ENCODE measurements at regions not wholly inside any gene's neighbourhood (a gene's known extent, or its start where the extent isn't known, plus 50 kb on each side); places are given as distances from the start of the nearest gene placed in this dataset.

DNA sequence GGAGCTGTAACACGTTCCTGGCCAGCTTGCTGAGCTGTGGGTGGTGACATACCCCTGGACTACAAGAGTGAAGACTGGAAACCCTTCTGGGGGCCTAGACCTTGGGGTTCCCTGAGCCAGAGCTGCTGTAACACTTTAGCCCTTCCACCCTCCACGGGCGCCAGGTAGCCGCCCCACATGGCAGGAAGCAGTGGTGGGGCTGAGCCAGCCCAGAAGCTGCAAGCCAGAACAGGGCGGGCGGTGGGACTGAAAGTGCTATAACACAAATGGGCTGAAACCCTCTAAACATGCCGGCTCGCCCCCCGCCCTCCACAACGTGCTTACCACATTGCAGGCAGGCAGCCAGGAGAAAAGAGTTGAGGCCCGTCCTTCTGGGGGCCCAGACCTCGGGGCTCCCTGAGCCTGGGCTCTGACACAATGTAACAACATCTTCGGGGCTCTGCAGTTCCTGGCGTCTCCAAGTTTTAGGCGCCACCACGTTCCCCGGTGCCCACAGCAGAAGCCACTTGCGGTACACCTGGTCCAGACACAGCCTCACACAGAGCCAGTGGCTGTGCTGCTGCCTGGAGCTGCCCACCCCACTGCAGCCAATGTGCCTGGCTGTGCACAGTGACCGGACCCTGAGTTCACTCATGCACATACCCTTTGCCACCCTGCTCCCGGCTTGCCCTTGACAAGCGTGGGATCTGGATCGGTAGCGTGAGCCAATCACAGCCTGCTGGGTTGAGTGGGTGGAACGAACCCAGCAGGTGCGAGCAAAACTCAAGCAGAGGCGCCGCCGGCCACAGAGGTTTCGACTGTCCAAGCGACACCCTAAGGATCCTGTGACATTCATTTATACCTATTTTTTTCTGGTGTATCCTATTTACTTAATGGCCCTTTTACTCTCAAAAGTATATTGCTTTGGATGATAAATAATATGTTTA, 127.4 kb upstream of the FHL2 start:
- no peak for DNase-seq
- H3K27me3 Mint-ChIP-seq, result peaks cover 10% of the 10 kb centered on the region
- no peaks in the 10 kb centered on the region for H3K4me1 Mint-ChIP-seq
- POLR2A ChIA-PET, result no interaction called here
- no peak overlapping the region for H3K27ac Mint-ChIP-seq
- H3K9me3 Mint-ChIP-seq, result no peaks in the 10 kb centered on the region
- ATAC-seq (ENCODE audit: low read depth), result no peak
- no peak overlapping the region for H3K4me3 Mint-ChIP-seq
- H3K36me3 Mint-ChIP-seq, result no peaks in the 10 kb centered on the region

DNA sequence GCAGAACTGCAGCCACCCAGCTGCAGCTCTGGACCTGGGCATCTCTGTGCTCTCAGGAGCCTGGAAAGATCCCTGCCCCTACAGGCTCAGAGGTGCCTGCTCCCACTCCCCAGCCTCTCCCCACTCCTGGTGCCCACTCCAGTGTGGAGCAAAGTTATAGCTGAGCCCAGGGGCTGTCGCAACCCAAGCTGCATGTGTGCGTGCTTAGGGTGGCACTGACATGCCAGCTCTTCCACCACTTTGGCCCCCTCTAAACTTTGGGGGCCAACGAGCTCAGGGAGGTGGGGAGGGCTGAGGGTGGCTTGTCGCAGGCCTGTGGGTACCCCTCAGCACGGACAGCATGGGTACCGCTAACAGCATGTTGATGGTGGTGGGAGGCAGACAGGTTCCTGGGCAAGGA, 126.3 kb upstream of the FHL2 start:
- H3K27ac Mint-ChIP-seq, result no peak overlapping the region
- H3K36me3 Mint-ChIP-seq, result no peaks in the 10 kb centered on the region
- H3K4me1 Mint-ChIP-seq, result no peaks in the 10 kb centered on the region
- ATAC-seq (ENCODE audit: low read depth) (no peak), DNase-seq (no peak)
- H3K27me3 Mint-ChIP-seq, result peaks cover 10% of the 10 kb centered on the region
- POLR2A ChIA-PET, result no interaction called here
- no peaks in the 10 kb centered on the region for H3K9me3 Mint-ChIP-seq
- no peak overlapping the region for H3K4me3 Mint-ChIP-seq

DNA sequence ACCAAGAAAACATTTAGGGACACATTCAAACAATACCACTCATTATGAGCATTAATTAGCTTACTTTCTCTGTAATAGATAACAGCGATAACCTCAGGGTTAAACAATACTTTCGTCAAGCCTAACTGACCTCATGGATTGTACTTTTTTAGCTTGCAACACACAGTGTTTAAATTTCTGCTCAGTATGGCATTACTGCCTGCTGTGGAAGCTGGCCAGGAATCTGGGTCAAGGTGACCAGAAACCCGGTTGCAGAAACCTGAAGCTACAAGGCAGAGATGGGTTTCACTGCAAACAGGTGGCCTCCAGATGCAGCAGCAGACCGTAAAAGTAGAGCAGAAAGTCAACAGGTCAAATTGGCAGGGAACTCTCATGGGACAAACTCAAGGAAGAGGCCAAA, 123.8 kb upstream of the FHL2 start:
- no peaks in the 10 kb centered on the region for H3K9me3 Mint-ChIP-seq
- ATAC-seq (ENCODE audit: low read depth) (no peak), DNase-seq (no peak)
- no peak overlapping the region for H3K27ac Mint-ChIP-seq
- POLR2A ChIA-PET, result no interaction called here
- H3K27me3 Mint-ChIP-seq, result peaks cover 3% of the 10 kb centered on the region
- H3K36me3 Mint-ChIP-seq, result no peaks in the 10 kb centered on the region
- no peaks in the 10 kb centered on the region for H3K4me1 Mint-ChIP-seq
- H3K4me3 Mint-ChIP-seq, result no peak overlapping the region

DNA sequence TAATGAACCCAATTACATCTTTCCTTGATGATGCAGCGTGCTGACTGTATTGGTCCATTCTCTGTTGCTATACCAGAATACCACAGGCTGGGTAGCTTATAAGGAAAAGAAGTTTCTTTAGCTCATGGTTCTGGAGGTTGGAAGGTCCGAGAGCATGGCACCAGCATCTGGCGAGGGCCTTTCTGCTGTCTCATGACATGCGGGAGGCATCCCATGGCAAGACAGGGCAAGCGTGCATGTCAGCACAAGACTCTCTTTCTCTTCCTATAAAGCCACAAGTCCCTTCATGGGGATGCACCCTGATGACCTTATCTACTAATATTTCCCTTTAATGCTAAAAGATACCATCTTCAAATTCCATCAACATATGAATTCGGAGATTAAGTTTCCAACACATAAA, 122.8 kb upstream of the FHL2 start:
- H3K9me3 Mint-ChIP-seq, result no peaks in the 10 kb centered on the region
- H3K4me3 Mint-ChIP-seq, result no peak overlapping the region
- ATAC-seq (ENCODE audit: low read depth), result no peak
- H3K4me1 Mint-ChIP-seq, result no peaks in the 10 kb centered on the region
- POLR2A ChIA-PET, result no interaction called here
- DNase-seq, result no peak
- no peaks in the 10 kb centered on the region for H3K36me3 Mint-ChIP-seq
- H3K27ac Mint-ChIP-seq, result no peak overlapping the region
- no peaks in the 10 kb centered on the region for H3K27me3 Mint-ChIP-seq

DNA sequence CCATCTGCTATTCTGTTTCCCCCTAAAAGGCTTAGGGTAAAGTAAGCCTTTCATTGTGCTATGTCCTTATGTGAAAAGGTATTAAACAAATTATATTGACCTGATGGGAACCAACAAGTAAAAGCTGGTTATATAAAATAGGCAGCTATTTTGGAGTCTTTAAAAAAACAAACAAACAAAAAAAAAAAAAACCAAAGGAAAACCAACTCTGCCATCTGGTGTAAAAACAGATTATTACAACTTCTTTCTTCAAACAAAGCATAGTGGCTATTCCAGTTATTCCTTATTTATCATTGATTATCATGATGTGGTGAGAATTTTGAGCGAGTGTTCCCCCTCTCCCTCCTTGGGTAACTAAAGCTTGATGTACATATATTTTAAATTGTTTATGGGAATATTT, 122.3 kb upstream of the FHL2 start:
- H3K9me3 Mint-ChIP-seq, result no peaks in the 10 kb centered on the region

DNA sequence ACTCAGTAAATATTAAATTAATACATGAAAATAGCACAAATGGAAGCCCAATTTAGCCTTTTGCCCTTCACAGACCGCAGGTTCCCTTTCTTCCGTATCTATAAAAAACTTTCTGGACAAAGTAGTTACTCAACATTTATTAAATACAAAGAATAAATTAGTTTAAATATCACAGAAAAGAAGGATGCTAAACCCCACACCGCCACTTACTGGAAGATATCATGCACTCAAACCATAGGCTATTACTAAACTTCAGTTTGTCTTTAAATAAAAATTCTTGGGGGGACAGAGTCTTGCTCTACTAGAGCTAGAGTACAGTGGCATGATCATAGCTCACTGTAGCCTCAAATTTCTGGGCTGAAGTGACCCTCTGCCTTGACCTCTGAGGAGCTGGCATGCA, 120.7 kb upstream of the FHL2 start:
- POLR2A ChIA-PET, result no interaction called here
- H3K4me1 Mint-ChIP-seq, result no peaks in the 10 kb centered on the region

More for the DNA sequence above, 122.3 kb upstream of the FHL2 start:
- no peaks in the 10 kb centered on the region for H3K36me3 Mint-ChIP-seq
- H3K4me1 Mint-ChIP-seq, result no peaks in the 10 kb centered on the region
- ATAC-seq (ENCODE audit: low read depth) (no peak), DNase-seq (no peak)
- POLR2A ChIA-PET, result no interaction called here
- no peak overlapping the region for H3K27ac Mint-ChIP-seq
- H3K27me3 Mint-ChIP-seq, result no peaks in the 10 kb centered on the region
- H3K4me3 Mint-ChIP-seq, result no peak overlapping the region

DNA sequence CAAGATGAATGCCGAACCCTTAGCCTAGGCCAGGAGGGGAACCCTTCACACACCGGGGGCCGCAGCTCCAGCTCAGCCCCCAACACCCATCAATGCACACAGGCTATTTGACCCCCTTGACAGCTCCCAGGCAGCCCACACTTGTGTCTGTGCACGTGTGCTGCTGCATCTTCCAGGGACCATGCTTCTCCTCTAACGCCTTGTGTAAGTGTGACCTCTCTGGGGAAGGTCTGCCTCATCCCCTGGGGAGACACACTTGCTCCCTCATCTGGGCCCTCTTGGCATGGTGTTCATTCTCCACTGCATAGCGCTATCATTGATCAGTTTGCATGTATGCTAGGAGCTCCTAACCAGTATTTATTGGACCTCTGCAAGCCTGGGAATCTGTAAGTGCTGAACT, 120.0 kb upstream of the FHL2 start:
- no peak for ATAC-seq (ENCODE audit: low read depth)
- H3K4me1 Mint-ChIP-seq, result no peaks in the 10 kb centered on the region
- POLR2A ChIA-PET, result no interaction called here
- H3K27me3 Mint-ChIP-seq, result peaks cover 4% of the 10 kb centered on the region
- H3K27ac Mint-ChIP-seq, result no peak overlapping the region
- no peaks in the 10 kb centered on the region for H3K36me3 Mint-ChIP-seq
- H3K4me3 Mint-ChIP-seq, result no peak overlapping the region
- no peaks in the 10 kb centered on the region for H3K9me3 Mint-ChIP-seq
- DNase-seq, result no peak

More for the DNA sequence above, 120.7 kb upstream of the FHL2 start:
- Mint-ChIP-seq H3K9me3 (no peaks in the 10 kb centered on the region), H3K36me3 (no peaks in the 10 kb centered on the region), H3K4me3 (no peak overlapping the region), H3K27me3 (peaks cover 4% of the 10 kb centered on the region), H3K27ac (no peak overlapping the region)
- ATAC-seq (ENCODE audit: low read depth) (no peak), DNase-seq (no peak)

DNA sequence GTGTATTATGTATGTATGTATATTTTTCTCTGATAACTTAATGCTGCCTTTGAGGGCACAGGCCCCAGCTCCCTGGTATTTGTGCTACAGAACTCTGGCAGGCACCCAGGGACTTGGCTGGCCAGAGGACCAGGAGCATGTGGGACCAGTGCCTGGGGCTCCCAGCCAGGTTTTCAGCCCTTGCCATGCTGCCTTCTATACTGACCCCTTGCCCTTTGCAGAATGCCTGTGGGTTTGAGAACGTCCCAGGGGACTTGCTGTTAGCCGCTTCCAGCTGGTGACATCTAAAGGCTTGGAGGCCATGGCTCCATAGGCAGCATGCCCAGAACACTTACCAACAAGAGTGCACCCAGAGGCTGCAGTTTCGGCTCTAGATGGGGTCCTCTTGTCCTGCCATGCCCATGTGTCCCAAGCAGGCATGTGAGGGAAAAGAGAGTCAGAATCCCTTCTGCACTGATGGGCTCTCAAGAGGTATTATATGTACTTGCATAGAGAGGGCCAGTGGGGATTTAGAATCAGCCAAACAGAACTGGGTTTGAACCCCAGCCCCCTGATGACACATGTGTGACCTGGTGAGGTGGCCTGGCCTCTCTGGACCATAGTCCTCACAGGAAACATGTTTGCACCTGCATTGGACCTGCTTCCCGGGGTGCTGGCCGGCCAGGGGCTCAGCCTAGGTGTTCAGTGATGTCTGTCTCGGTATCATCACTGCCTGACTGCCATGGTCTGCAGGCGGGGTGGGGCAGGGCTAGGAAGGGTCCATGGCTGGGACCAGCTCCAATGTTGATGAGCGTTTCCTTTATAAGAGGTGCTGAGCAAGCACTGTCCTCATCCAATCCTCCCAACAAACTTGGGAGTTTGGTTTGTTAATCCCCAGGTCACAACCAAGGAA, 119.2 kb upstream of the FHL2 start:
- DNase-seq, result no peak
- ATAC-seq (ENCODE audit: low read depth), result no peak
- no peak overlapping the region for H3K27ac Mint-ChIP-seq
- no peaks in the 10 kb centered on the region for H3K36me3 Mint-ChIP-seq
- H3K9me3 Mint-ChIP-seq, result no peaks in the 10 kb centered on the region
- peaks cover 8% of the 10 kb centered on the region for H3K27me3 Mint-ChIP-seq
- POLR2A ChIA-PET, result no interaction called here
- H3K4me1 Mint-ChIP-seq, result no peaks in the 10 kb centered on the region
- H3K4me3 Mint-ChIP-seq, result no peak overlapping the region

DNA sequence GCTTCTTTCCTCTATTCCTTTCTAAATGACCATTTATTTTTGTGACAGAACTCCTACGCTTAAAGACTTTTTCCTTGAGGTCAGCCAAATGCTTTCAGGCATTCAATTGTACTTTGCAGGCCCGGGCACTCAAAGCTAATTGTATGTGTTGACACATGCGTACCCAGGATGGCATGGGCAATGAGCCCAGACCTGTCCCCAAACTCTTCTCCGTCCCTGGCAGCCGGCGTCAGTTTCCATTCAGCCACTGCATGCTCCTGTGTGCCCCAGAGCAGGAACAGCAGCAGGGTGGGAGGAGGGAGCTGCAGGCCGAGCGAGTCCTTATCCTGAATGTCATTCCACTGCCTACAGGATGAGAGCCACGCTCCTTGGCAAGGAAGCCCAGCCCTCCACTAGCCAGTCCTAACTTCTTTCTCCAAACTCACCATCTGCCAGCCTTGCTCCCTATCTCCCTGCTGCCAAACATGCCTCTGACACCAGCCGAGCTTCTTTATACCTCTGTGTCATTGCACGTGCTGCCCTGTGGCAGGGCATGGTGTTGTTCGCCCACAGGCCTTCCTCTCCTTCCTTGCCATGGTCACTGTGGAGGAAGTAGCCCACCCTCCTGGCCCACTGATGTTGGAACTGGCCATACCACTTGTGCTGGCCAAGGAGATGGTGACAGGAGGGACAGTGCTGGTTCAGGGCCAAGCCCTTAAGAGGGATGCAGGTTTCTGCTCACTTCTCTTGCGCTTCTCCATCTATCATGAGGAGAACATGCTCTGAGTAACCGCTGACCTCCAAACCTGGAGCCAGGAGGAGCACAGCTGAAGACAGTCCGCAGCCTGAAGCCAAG, 116.9 kb upstream of the FHL2 start:
- no peak for DNase-seq
- POLR2A ChIA-PET, result no interaction called here
- Mint-ChIP-seq H3K4me3 (no peak overlapping the region), H3K27me3 (peaks cover 16% of the 10 kb centered on the region), H3K9me3 (no peaks in the 10 kb centered on the region), H3K36me3 (no peaks in the 10 kb centered on the region), H3K4me1 (no peaks in the 10 kb centered on the region), H3K27ac (no peak overlapping the region)
- ATAC-seq (ENCODE audit: low read depth), result no peak

DNA sequence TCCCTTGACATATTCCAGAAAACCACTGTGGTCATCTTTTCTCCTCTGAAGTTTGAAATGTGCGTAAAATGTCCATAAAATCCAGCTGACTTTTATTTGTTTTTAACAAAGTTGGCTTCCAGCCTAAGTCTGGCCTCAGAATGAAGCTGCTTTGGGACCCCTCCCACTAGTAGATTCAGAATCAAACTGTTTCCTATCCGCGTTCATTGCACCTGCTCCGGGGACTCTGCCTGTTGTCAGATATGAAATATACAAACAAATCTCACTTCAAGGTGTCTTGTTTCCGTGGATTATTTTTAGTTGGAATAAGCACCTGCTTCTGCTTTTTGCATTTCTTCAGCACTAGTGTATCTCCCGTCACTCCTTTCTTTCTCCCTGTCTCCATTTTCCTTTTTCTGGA, 115.7 kb upstream of the FHL2 start:
- H3K36me3 Mint-ChIP-seq, result no peaks in the 10 kb centered on the region
- no peak overlapping the region for H3K4me3 Mint-ChIP-seq
- H3K27me3 Mint-ChIP-seq, result peaks cover 16% of the 10 kb centered on the region
- H3K27ac Mint-ChIP-seq, result no peak overlapping the region
- DNase-seq (no peak), ATAC-seq (ENCODE audit: low read depth) (no peak)
- H3K4me1 Mint-ChIP-seq, result no peaks in the 10 kb centered on the region
- H3K9me3 Mint-ChIP-seq, result no peaks in the 10 kb centered on the region
- POLR2A ChIA-PET, result no interaction called here

DNA sequence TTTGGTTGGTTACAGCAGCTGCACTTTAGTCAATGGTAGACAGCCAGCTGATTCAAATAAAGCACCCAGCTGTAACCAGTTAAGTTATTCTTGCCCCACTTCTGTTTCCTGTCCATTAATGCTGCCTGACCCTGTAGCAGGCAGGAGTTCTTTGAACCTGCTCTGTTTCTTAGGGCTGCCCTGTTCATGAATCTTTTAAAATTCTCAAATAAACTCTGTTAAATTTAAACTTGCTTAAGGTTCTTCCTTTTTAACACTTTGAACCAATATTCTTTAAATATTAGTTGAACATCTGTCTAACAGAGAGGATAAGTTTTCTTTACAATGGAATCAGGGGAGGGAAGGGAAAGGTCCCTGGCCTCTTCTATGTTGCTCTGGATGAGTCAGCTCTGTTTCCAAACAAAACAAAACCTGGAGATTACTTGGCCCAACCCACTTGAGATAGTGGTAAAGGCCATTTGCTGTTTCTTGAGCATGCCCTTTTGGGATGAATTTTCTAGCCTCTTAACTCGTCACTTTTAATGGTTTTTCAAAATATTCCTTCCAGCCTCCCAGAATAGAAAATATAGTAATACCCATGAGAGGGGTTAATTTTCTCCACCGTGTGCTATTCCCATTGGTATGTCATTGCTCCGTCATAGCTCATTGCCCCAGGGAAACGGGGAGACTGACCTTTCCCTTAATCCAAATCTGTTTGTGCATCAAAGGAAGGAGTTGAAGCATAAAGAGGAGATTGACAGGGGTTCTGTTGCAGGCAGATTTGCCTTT, 112.1 kb upstream of the FHL2 start:
- no peaks in the 10 kb centered on the region for H3K36me3 Mint-ChIP-seq
- DNase-seq, result no peak
- no peak overlapping the region for H3K4me3 Mint-ChIP-seq
- H3K27me3 Mint-ChIP-seq, result peaks cover 16% of the 10 kb centered on the region
- no peaks in the 10 kb centered on the region for H3K9me3 Mint-ChIP-seq
- ATAC-seq (ENCODE audit: low read depth), result no peak
- H3K4me1 Mint-ChIP-seq, result no peaks in the 10 kb centered on the region
- POLR2A ChIA-PET, result no interaction called here
- H3K27ac Mint-ChIP-seq, result no peak overlapping the region

DNA sequence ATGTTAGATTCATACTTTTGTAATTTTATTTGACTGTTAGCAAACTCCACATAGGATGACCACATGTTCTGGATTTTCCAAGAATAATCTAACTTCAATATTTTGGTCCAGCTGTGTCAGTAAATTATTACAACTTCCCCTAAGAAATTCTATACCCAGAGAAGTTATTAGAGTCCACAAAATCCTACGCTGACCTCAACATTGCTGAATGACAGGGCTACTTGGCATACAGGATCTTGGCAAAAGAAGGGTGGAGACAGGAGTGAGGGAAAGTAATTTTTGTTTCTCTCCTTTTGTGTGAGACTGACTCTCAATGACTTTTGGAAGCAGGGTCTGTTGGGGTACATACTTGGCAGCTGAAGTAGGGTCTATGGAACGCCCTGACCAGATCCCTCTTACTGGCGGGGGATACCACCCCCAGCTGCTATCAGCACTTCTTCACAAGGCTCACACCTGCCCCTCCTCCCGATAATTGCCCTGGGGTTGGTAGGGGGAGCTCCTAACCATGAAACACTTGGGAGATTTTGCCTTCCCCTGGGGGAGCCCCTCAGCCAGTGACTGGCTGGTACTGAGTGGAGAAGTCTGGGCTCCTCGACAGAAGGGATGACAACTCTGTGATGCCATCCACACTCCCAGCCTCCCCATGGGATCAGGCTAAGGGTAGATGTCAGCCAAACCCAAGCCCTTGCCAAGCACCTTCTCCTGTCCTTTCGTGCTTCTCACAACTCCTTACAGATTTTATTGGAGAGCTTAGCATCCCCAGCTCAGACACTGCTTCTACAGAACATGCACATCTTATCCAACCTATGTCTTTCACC, 110.6 kb upstream of the FHL2 start:
- ATAC-seq (ENCODE audit: low read depth) (no peak), DNase-seq (no peak)
- H3K27ac Mint-ChIP-seq, result no peak overlapping the region
- H3K4me3 Mint-ChIP-seq, result no peak overlapping the region
- no peaks in the 10 kb centered on the region for H3K36me3 Mint-ChIP-seq
- H3K9me3 Mint-ChIP-seq, result no peaks in the 10 kb centered on the region
- POLR2A ChIA-PET, result no interaction called here
- H3K4me1 Mint-ChIP-seq, result no peaks in the 10 kb centered on the region
- peaks cover 14% of the 10 kb centered on the region for H3K27me3 Mint-ChIP-seq
